Left ventricle myocardium inferior (tissue), 1 donor: ENCODE measurements at regions not wholly inside any gene's neighbourhood (a gene's known extent, or its start where the extent isn't known, plus 50 kb on each side); places are given as distances from the start of the nearest gene placed in this dataset.

Experiments
- DNase-seq: peaks from one replicate; pipeline ENCODE4 v3.0.0-alpha.2; 2020
- H3K27ac ChIP-seq: fragments of 200-600 bp; replicated peaks from 2 replicates; pipeline ENCODE4 v1.8.0; 2021
- H3K27me3 ChIP-seq: fragments of 200-600 bp; 2 replicates; pipeline ENCODE4 v1.8.0; 2021; ENCODE audit warnings: low read depth
- H3K36me3 ChIP-seq: fragments of 200-600 bp; 2 replicates; pipeline ENCODE4 v1.8.0; 2021
- H3K4me1 ChIP-seq: fragments of 200-600 bp; 2 replicates; pipeline ENCODE4 v1.8.0; 2021
- H3K4me3 ChIP-seq: fragments of 200-600 bp; 2 replicates; pipeline ENCODE4 v1.8.0; 2021; ENCODE audit warnings: mild to moderate bottlenecking, moderate library complexity
- H3K9me3 ChIP-seq: fragments of 200-600 bp; replicated peaks from 2 replicates; pipeline ENCODE4 v1.8.0; 2021
- intact Hi-C: fragments of 100-400 bp; cut with micrococcal nuclease; formaldehyde crosslinking; loops from one replicate; pipeline ENCODE4 v1.11.0; 2022
- TF ChIP-seq, protein P1 (sequence below): fragments of 200-600 bp; IDR thresholded peaks from 2 replicates; pipeline ENCODE4 v1.8.0; 2021; ENCODE audit warnings: antibody characterized with exemption, mild to moderate bottlenecking, borderline replicate concordance
- donor health status: DM: no; HTN: yes; CAD: no; lungs with severe emphysema.

DNA sequence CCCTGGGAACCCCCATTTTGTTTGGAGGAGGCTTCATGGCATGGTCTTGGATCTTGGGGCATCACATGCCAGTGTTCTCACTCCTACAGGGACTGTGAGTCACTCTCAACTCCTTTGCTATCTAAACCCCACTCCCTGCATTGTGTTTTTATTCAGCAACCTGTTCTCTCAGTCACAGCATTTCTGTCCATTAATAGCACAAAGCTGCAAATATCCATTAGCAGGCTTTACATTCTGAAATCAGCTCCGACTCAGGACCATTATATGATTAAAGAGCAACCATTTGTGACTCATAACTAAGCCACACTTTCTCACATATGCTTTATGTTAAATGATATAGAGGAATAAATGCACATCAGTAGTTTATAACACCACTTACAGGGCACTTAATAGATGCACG is 462.1 kb upstream of the BRINP1 start:
- Histone ChIP-seq H3K4me1 (no peaks in the 10 kb centered on the region), H3K27me3 (no peaks in the 10 kb centered on the region), H3K4me3 (no peak overlapping the region), H3K36me3 (no peaks in the 10 kb centered on the region), H3K27ac (no peak overlapping the region), H3K9me3 (no peaks in the 10 kb centered on the region)
- TF ChIP-seq, protein P1, sequence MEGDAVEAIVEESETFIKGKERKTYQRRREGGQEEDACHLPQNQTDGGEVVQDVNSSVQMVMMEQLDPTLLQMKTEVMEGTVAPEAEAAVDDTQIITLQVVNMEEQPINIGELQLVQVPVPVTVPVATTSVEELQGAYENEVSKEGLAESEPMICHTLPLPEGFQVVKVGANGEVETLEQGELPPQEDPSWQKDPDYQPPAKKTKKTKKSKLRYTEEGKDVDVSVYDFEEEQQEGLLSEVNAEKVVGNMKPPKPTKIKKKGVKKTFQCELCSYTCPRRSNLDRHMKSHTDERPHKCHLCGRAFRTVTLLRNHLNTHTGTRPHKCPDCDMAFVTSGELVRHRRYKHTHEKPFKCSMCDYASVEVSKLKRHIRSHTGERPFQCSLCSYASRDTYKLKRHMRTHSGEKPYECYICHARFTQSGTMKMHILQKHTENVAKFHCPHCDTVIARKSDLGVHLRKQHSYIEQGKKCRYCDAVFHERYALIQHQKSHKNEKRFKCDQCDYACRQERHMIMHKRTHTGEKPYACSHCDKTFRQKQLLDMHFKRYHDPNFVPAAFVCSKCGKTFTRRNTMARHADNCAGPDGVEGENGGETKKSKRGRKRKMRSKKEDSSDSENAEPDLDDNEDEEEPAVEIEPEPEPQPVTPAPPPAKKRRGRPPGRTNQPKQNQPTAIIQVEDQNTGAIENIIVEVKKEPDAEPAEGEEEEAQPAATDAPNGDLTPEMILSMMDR: no peak
- intact Hi-C loops: no loop called here
- no peak for DNase-seq

DNA sequence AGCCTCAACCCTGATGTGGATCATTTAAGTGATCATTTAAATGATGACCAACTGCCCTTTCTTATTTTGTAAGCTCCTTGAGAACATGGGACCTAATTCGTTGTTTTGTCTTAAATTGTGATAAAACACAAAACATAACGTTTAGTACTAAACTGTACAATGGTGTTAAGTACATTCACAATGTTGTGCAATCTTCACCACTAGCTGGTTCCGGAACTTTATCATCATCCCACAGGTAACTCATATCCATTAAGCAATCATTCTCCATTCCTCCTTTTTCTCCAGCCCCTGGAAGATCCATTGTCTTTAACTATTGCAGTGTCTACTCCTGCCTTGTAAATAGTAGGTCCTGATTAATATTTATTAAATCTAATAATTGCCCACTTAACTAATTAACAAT is 460.5 kb upstream of the BRINP1 start:
- no peaks in the 10 kb centered on the region for H3K9me3 ChIP-seq
- DNase-seq: no peak

DNA sequence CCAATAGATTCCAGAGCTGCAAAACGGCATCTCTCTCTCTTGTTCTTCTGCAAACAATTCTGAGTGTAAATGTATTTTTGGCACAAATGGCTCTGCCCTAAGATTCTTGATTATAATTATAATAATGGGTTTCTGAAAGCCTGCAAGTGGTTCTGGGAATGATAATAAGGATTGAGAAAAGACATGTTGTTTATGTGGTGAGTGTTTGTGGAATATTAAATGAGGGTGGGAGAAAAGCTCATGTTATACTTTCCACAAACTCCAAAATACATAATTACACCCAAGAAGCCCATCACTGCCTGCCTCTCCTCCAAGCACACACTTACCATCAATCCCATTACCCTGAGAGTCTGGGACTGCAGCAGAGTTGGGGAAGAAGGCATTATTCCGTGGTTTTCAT is 460.0 kb upstream of the BRINP1 start:
- Histone ChIP-seq H3K27me3 (no peaks in the 10 kb centered on the region), H3K36me3 (no peaks in the 10 kb centered on the region), H3K9me3 (no peaks in the 10 kb centered on the region), H3K4me1 (no peaks in the 10 kb centered on the region), H3K27ac (no peak overlapping the region), H3K4me3 (no peak overlapping the region)
- intact Hi-C loops: no loop called here
- DNase-seq: no peak
- TF ChIP-seq, protein P1: no peak

More for the DNA sequence above, 460.5 kb upstream of the BRINP1 start:
- TF ChIP-seq, protein P1: no peak
- no peaks in the 10 kb centered on the region for H3K36me3 ChIP-seq
- H3K4me1 ChIP-seq: no peaks in the 10 kb centered on the region
- H3K4me3 ChIP-seq: no peak overlapping the region
- no peaks in the 10 kb centered on the region for H3K27me3 ChIP-seq
- no peak overlapping the region for H3K27ac ChIP-seq
- intact Hi-C loops: no loop called here

DNA sequence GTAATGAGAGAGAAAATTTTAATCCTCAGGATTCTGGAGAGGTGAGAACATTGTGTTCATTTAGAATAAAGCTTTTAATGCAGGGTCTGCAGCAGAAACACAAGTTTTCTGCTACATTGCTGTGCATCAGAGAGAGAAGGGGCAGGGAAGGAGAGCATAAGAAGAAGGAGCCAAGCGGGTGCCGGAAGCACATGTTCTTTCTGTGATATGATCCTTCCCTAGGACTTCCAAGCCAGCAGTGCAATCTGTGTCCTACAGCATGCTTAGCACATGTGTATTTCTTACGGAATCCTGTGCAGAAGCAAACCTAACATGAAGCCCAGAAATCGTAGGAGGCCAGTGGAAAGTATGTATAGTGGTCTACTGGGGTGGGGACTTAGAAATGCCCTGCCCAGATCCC is 458.3 kb upstream of the BRINP1 start:
- Histone ChIP-seq H3K36me3 (no peaks in the 10 kb centered on the region), H3K4me3 (no peak overlapping the region), H3K27me3 (peaks cover 5% of the 10 kb centered on the region), H3K4me1 (no peaks in the 10 kb centered on the region), H3K9me3 (no peaks in the 10 kb centered on the region), H3K27ac (no peak overlapping the region)
- intact Hi-C loops: no loop called here
- DNase-seq: no peak
- TF ChIP-seq, protein P1: no peak

DNA sequence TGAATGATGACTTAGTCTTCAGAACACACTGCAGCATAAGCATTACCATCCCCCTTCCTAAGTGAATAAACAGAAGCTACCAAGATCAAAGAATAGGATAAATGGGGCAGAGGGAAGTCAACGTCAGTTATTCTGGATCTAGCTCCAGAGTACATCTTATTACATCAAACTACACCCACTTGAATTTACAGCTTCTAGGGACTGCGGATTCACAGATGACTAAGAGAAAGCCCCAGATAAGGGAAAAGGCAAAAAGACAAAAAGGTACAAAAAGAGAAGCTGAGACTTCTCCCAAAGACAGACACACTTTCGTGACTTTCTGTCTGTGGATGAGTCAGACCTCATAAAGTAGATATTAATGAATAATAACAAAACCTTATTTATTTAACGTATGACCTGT is 457.9 kb upstream of the BRINP1 start:
- no peak for DNase-seq
- TF ChIP-seq, protein P1: no peak
- intact Hi-C loops: no loop called here
- peaks cover 8% of the 10 kb centered on the region for H3K27me3 ChIP-seq
- no peaks in the 10 kb centered on the region for H3K9me3 ChIP-seq
- no peaks in the 10 kb centered on the region for H3K36me3 ChIP-seq
- no peak overlapping the region for H3K27ac ChIP-seq
- H3K4me1 ChIP-seq: no peaks in the 10 kb centered on the region
- H3K4me3 ChIP-seq: no peak overlapping the region
